ENCODE measurements at regions not wholly inside any gene's neighbourhood (a gene's known extent, or its start where the extent isn't known, plus 50 kb on each side); places are given as distances from the start of the nearest gene placed in this dataset.
A peak's percentile ranks its signal among the peaks of the same experiment; 100 is the strongest.
"Not testable (repeated sequence)": the region's sequence is repeated elsewhere in the genome, so short reads cannot be mapped to it uniquely, and the experiment has no call there.

DNA sequence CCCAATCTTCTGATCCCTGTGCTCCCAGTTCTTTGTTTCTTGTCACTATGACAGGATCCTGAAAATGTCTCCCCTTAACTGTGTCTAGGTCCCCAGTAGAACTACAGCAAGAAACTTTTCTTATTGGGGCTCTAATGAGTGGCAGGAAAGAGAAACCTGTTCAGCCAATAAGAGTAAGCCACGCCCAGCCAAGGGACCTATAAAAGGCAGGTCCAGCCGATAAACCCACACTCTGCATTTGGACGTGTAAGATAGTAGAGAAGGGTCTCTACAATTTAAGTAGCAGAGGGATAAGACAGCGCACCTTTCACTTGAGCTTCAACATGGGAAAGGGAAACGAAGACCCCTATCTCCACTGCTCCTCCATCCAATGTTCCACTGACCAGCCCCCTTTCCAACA is 149.9 kb downstream of the LMLN start:
- no peak overlapping the region for H3K4me3 Mint-ChIP-seq
- peaks cover 6% of the 10 kb centered on the region for H3K36me3 Mint-ChIP-seq (ENCODE audit: low read depth)
- peaks cover 20% of the 10 kb centered on the region for H3K9me3 Mint-ChIP-seq
- TF ChIP-seq, protein P1, sequence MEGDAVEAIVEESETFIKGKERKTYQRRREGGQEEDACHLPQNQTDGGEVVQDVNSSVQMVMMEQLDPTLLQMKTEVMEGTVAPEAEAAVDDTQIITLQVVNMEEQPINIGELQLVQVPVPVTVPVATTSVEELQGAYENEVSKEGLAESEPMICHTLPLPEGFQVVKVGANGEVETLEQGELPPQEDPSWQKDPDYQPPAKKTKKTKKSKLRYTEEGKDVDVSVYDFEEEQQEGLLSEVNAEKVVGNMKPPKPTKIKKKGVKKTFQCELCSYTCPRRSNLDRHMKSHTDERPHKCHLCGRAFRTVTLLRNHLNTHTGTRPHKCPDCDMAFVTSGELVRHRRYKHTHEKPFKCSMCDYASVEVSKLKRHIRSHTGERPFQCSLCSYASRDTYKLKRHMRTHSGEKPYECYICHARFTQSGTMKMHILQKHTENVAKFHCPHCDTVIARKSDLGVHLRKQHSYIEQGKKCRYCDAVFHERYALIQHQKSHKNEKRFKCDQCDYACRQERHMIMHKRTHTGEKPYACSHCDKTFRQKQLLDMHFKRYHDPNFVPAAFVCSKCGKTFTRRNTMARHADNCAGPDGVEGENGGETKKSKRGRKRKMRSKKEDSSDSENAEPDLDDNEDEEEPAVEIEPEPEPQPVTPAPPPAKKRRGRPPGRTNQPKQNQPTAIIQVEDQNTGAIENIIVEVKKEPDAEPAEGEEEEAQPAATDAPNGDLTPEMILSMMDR (IDR thresholded peaks at IDR 0.05): no peak
- intact Hi-C loops (cut with micrococcal nuclease): no loop called here
- ChIA-PET CTCF (no interaction called here), POLR2A (no interaction called here)
- ATAC-seq (ENCODE audit: low read depth) (no peak), DNase-seq (no peak)
- no peak overlapping the region for H3K27ac Mint-ChIP-seq
- peaks cover 15% of the 10 kb centered on the region for H3K4me1 Mint-ChIP-seq
- H3K27me3 Mint-ChIP-seq: peaks cover 39% of the 10 kb centered on the region

DNA sequence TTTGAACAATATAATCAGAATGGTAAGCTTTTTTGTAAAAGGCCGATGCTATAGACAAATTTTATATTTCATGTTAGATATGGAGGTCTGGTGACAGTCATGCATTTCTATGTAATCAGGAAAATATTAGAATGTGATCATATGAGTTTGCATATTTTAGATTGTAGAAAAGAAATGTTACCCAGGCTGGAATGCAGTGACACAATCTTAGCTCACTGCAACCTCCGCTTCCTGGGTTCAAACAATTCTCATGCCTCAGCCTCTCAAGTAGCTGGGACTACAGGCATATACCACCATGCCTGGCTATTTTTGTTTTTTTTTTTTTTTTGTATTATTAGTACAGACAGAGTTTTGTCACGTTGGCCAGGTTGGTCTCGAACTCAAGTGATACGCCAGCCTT is 152.0 kb downstream of the LMLN start:
- Mint-ChIP-seq H3K27ac (no peak overlapping the region), H3K9me3 (peaks cover 19% of the 10 kb centered on the region), H3K27me3 (peaks cover 49% of the 10 kb centered on the region), H3K36me3 (ENCODE audit: low read depth) (peaks cover 3% of the 10 kb centered on the region), H3K4me3 (no peak overlapping the region), H3K4me1 (peaks cover 11% of the 10 kb centered on the region)
- intact Hi-C loops (cut with micrococcal nuclease): no loop called here
- no peak for ATAC-seq (ENCODE audit: low read depth)
- ChIA-PET POLR2A (interaction anchor here (0.7 kb wide), 1 partner anchor 1682 kb away, joined by 3 read pairs; no protein-coding TSS in a partner anchor), CTCF (no interaction called here)
- DNase-seq: no peak
- TF ChIP-seq, protein P1 (IDR thresholded peaks at IDR 0.05): no peak

DNA sequence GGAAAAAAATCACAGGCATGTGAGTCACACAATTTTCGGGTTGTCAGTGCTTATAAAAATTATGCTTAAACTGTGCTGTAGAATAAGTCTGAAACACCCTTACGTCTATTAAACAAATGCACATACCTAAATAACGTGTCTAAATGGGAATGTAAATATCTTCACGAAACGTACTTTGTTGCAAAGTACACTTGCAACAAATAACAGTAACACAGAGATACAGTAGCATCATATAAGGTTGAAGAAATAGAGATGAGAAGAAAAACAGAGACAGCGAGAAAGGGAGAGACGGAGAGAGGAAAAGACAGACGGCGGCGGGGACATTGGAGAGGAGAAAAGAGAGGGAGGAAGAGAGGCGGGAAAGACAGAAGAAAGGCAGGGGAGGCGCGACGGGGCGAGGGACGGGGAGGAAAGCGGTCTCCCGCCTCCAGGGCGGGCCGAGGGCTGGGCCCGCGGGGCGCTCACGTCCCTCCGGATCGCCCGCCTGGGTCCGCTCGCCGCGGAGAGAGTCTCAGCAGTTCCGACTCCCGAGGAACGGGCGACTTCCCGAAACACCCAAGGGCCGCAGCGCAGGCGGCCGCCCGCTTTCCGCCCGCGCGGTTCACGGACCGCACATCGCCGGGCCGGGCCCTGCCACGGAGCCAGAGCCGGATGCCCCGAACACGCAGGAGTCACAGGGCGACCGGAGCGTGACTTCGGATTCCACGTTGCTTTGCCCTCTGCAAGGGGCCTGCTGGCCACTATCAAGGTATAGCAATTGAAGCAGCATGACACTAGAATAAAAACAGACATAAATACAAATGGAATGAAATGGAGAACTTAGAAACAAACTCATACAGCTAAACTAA is 153.4 kb downstream of the LMLN start:
- DNase-seq (no peak), ATAC-seq (ENCODE audit: low read depth) (no peak)
- Mint-ChIP-seq H3K9me3 (peaks cover 14% of the 10 kb centered on the region), H3K27me3 (peaks cover 49% of the 10 kb centered on the region), H3K4me1 (peaks cover 11% of the 10 kb centered on the region), H3K4me3 (peak overlapping the region; percentile 55), H3K27ac (no peak overlapping the region), H3K36me3 (ENCODE audit: low read depth) (peaks cover 3% of the 10 kb centered on the region)
- intact Hi-C loops (cut with micrococcal nuclease): no loop called here
- ChIA-PET CTCF (no interaction called here), POLR2A (no interaction called here)
- TF ChIP-seq, protein P1 (IDR thresholded peaks at IDR 0.05): no peak

DNA sequence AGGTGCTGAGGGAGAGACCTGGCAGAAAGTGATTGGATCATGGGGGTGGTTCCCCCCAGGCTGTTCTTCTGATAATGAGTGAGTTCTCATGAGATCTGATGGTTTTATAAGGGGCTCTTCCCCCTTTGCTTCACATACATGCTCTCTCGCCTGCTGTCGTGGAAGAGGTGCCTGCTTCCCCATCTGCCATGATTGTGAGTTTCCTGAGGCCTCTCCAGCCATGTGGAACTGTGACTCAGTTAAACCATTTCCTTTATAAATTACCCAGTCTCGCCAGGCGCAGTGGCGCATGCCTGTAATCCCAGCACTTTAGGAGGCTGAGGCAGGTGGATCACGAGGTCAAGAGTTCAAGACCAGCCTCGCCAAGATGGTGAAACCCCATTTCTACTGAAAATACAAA is 154.5 kb downstream of the LMLN start:
- H3K27ac Mint-ChIP-seq; H3K36me3 Mint-ChIP-seq (ENCODE audit: low read depth); POLR2A ChIA-PET; CTCF ChIA-PET; DNase-seq; ATAC-seq (ENCODE audit: low read depth); H3K4me3 Mint-ChIP-seq; intact Hi-C loops (cut with micrococcal nuclease): not testable (repeated sequence)
- peaks cover 12% of the 10 kb centered on the region for H3K9me3 Mint-ChIP-seq
- H3K4me1 Mint-ChIP-seq: peaks cover 11% of the 10 kb centered on the region
- peaks cover 47% of the 10 kb centered on the region for H3K27me3 Mint-ChIP-seq

DNA sequence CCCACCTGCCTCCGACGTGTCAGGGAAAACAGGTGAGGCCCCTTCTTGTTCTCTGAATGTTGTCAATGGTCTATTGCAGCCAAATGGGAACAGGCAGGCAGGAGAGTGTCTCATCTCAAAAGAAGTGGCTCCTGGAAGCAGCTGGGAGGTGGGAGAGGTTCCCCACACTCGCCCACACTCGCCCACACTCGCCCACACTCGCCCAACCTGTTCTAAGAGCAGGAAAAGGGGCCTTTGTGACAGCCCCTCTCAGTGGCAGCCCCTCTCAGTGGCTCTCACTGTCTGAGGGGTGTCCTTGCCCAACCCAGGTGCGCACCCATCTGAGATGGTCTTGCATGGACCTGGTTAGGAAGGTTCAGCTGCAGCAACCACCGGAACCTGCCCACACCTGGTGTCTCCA is 162.2 kb downstream of the LMLN start:
- intact Hi-C loops (cut with micrococcal nuclease); CTCF ChIA-PET; POLR2A ChIA-PET; DNase-seq; H3K4me3 Mint-ChIP-seq; H3K9me3 Mint-ChIP-seq; H3K36me3 Mint-ChIP-seq (ENCODE audit: low read depth); H3K4me1 Mint-ChIP-seq; ATAC-seq (ENCODE audit: low read depth); H3K27ac Mint-ChIP-seq; H3K27me3 Mint-ChIP-seq: not testable (repeated sequence)

DNA sequence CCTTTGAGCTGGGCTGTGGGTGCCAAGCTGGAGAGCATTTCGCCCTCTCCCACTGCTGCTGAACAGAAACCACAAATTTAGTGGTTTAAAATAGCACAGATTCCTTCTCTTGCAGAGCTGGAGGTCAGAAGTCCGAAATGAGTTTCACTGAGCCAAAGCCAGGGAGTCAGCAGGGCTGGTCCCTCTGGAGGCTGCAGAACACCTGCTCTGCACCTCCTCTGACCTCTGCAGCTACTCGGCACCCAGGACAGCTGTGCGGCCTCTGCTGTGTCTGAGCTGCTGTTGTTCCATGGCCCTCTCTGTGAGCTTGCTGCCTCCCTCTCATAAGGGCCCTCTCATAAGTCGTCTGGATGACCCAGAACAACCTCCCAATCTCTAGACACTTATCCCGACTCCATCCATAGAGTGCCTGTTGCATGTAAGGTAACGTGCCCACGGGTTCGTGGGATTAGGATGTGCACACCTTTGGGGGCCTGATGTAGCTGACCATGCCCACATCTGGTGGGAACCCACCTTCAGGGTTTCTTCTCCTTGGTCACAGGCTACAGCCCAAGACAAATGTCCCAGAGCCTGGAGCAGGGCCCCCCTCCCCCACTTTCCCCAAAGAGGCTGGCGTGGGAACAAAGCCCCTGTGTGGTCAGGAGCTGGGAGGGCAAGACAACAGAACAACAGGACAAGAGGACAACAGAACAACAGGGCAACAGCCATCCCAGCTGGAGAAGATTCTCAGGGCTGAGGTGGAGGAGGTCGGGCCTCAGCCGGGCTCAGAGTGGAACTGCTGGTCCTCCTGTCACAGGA is 177.2 kb downstream of the LMLN start:
- peaks cover 12% of the 10 kb centered on the region for H3K27me3 Mint-ChIP-seq
- not testable (repeated sequence) for ATAC-seq (ENCODE audit: low read depth)

DNA sequence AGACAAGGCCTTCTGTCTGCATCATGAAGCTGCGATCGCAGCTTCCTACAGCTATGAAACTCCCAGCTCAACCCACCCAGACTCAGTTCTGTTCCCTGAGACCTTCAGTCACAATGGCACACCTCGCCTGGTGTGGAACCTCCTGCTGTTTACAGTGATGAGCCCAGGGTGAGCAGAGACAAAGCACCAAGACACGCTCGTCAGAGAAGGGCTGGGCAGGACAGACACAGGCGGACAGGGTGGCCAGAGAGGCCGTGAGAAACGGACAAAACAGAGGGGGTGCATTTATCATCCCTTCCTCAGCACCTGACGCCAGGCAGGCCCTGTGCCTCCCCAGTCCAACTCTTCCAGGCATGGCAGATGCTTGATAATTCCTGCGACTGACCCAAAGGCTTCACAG is 178.2 kb downstream of the LMLN start:
- CTCF ChIA-PET; H3K4me1 Mint-ChIP-seq; intact Hi-C loops (cut with micrococcal nuclease); DNase-seq; H3K4me3 Mint-ChIP-seq; ATAC-seq (ENCODE audit: low read depth); H3K36me3 Mint-ChIP-seq (ENCODE audit: low read depth); H3K9me3 Mint-ChIP-seq; POLR2A ChIA-PET; H3K27me3 Mint-ChIP-seq; H3K27ac Mint-ChIP-seq: not testable (repeated sequence)

More for the DNA sequence above, 177.2 kb downstream of the LMLN start:
- H3K36me3 Mint-ChIP-seq (ENCODE audit: low read depth); H3K9me3 Mint-ChIP-seq; CTCF ChIA-PET; H3K4me1 Mint-ChIP-seq; intact Hi-C loops (cut with micrococcal nuclease); DNase-seq; H3K27ac Mint-ChIP-seq; POLR2A ChIA-PET; H3K4me3 Mint-ChIP-seq: not testable (repeated sequence)

DNA sequence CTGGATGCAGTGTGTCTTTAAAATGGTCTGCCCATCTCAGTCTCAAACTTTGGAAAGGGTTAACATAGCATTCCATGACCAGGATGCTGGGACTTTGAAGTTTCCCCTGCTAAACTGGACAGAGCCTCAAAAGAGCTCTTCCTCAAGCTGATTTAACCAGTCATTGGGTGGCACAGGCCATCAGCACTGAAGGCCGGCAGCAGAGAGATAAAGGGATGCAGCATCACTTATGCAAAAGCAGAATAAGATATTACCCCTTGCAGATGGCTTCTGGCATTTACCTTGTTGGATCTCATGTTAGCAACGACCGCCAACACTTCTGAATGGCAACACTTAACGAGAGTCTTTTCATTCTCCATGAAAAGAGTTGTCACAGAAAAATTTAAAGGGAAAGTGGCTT is 179.0 kb downstream of the LMLN start:
- CTCF ChIA-PET; H3K4me3 Mint-ChIP-seq; H3K36me3 Mint-ChIP-seq (ENCODE audit: low read depth); H3K4me1 Mint-ChIP-seq; POLR2A ChIA-PET; ATAC-seq (ENCODE audit: low read depth); intact Hi-C loops (cut with micrococcal nuclease); H3K27ac Mint-ChIP-seq; H3K27me3 Mint-ChIP-seq; DNase-seq; H3K9me3 Mint-ChIP-seq: not testable (repeated sequence)

DNA sequence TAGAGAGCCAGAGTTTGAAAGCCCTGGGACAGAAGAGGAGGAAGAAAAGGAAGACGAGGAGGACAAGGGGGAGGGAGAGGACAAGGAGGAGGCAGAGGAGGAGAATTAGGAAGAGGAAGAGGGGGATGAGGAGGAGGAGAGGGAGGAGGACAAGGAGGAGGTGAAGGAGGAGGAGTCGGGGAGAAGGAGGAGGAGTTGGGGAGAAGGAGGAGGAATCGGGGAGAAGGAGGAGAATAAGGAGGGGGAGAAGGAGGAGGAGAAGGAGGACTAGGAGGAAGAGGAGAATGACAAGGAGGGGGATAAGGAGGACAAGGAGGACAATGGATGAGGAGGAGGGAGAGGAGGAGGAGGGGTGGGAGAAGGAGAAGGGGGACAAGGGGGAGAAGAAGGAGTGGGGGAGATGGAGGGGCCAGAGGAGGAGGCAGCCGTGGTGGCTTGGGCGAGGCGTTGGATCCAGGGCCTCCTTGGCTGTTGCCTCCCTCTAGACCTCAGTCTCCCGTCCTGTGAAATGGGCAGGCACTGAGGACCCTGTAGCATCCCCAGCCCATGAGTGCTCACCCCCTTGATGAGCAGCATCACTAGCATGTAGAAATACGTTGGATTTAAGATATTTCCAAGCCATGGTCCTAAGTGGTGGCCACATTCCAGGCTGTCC is 179.6 kb downstream of the LMLN start:
- CTCF ChIA-PET; H3K27me3 Mint-ChIP-seq; intact Hi-C loops (cut with micrococcal nuclease); DNase-seq; H3K36me3 Mint-ChIP-seq (ENCODE audit: low read depth); H3K9me3 Mint-ChIP-seq; POLR2A ChIA-PET; H3K4me3 Mint-ChIP-seq; H3K4me1 Mint-ChIP-seq; ATAC-seq (ENCODE audit: low read depth); H3K27ac Mint-ChIP-seq: not testable (repeated sequence)

Measured in activated B cell treated with CpG ODN at 0.5 μM for 24 hours (primary cell).